Activated naive CD8-positive, alpha-beta T cell treated with anti-CD3 and anti-CD28 coated beads, Interleukin-2, amount 50 U/mL, for 24 hours (primary cell): ENCODE measurements at regions not wholly inside any gene's neighbourhood (a gene's known extent, or its start where the extent isn't known, plus 50 kb on each side); places are given as distances from the start of the nearest gene placed in this dataset.

Experiments
- ATAC-seq: fragments of 150-1000 bp; cut with Tn5 transposase; one replicate; pipeline ENCODE4 v1.10.0; 2021
- DNase-seq: peaks from one replicate; pipeline ENCODE4 v3.0.0; 2021
- H3K27ac Mint-ChIP-seq: one replicate; pipeline ENCODE4 v1.8.0; 2021; ENCODE audit warnings: mild to moderate bottlenecking, mixed read lengths
- H3K27me3 Mint-ChIP-seq: one replicate; pipeline ENCODE4 v1.8.0; 2021; ENCODE audit warnings: mixed read lengths
- H3K36me3 Mint-ChIP-seq: one replicate; pipeline ENCODE4 v1.8.0; 2021; ENCODE audit warnings: low read depth, mixed read lengths
- H3K4me1 Mint-ChIP-seq: one replicate; pipeline ENCODE4 v1.8.0; 2021; ENCODE audit warnings: mixed read lengths
- H3K4me3 Mint-ChIP-seq: one replicate; pipeline ENCODE4 v1.8.0; 2021; ENCODE audit warnings: mild to moderate bottlenecking, moderate library complexity, mixed read lengths
- H3K9me3 Mint-ChIP-seq: one replicate; pipeline ENCODE4 v1.8.0; 2021; ENCODE audit warnings: mixed read lengths

DNA sequence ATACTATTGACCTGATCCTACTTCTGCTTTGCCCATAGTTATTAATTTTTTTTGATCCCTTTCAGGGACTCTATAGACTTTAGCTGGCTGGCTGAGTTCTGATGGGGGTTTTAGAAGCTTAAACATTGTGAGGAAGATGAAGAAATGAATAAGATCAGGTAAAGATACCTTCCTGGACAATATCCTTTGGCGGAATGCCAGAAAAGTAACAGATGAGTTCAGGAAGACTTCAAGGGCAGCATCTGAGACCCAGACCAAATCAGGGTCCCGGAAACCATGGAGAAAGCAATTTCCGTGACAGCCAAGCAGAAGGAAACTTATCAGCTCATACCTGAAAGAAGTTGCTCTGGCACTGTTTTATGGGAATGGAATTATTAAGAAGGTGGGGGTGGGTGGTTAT, 100.4 kb downstream of the XCL2 start:
- no peak for ATAC-seq
- peak overlapping the region; percentile 83 for H3K27ac Mint-ChIP-seq
- no peak for DNase-seq
- no peaks in the 10 kb centered on the region for H3K27me3 Mint-ChIP-seq
- H3K4me3 Mint-ChIP-seq: no peak overlapping the region
- H3K4me1 Mint-ChIP-seq: peaks cover 70% of the 10 kb centered on the region
- H3K9me3 Mint-ChIP-seq: peaks cover 4% of the 10 kb centered on the region
- peaks cover 3% of the 10 kb centered on the region for H3K36me3 Mint-ChIP-seq

GRCh38 chr1:168442931-168443330, 100.9 kb downstream of the XCL2 start:
- H3K4me3 Mint-ChIP-seq: no peak overlapping the region
- peak overlapping the region; percentile 83 for H3K27ac Mint-ChIP-seq
- peaks cover 3% of the 10 kb centered on the region for H3K36me3 Mint-ChIP-seq
- H3K4me1 Mint-ChIP-seq: peaks cover 75% of the 10 kb centered on the region
- no peak for DNase-seq
- H3K27me3 Mint-ChIP-seq: no peaks in the 10 kb centered on the region
- peaks cover 4% of the 10 kb centered on the region for H3K9me3 Mint-ChIP-seq
- no peak for ATAC-seq

- no peaks in the 10 kb centered on the region for H3K27me3 Mint-ChIP-seq
- no peak for DNase-seq
- no peak overlapping the region for H3K4me3 Mint-ChIP-seq
- H3K4me1 Mint-ChIP-seq: peaks cover 86% of the 10 kb centered on the region
- peaks cover 4% of the 10 kb centered on the region for H3K9me3 Mint-ChIP-seq
- no peak overlapping the region for H3K27ac Mint-ChIP-seq
- no peak for ATAC-seq
- H3K36me3 Mint-ChIP-seq: peaks cover 3% of the 10 kb centered on the region
Observed at GRCh38 chr1:168441745-168442144, 102.1 kb downstream of the XCL2 start.

GRCh38 chr1:168439456-168440375, 104.1 kb downstream of the XCL2 start:
- peak overlapping the region; percentile 64 for H3K4me3 Mint-ChIP-seq
- peak overlapping the region; percentile 71 for H3K27ac Mint-ChIP-seq
- H3K27me3 Mint-ChIP-seq: no peaks in the 10 kb centered on the region
- ATAC-seq (peak; percentile 85), DNase-seq (peak; percentile 85)
- H3K4me1 Mint-ChIP-seq: peaks cover 70% of the 10 kb centered on the region
- H3K9me3 Mint-ChIP-seq: peaks cover 2% of the 10 kb centered on the region
- H3K36me3 Mint-ChIP-seq: peaks cover under 1% of the 10 kb centered on the region

GRCh38 chr1:168438626-168439025, 105.2 kb downstream of the XCL2 start:
- no peak overlapping the region for H3K27ac Mint-ChIP-seq
- peaks cover 61% of the 10 kb centered on the region for H3K4me1 Mint-ChIP-seq
- no peaks in the 10 kb centered on the region for H3K27me3 Mint-ChIP-seq
- no peaks in the 10 kb centered on the region for H3K9me3 Mint-ChIP-seq
- ATAC-seq: no peak
- H3K4me3 Mint-ChIP-seq: no peak overlapping the region
- no peaks in the 10 kb centered on the region for H3K36me3 Mint-ChIP-seq
- DNase-seq: no peak

- ATAC-seq (no peak), DNase-seq (no peak)
- Mint-ChIP-seq H3K9me3 (no peaks in the 10 kb centered on the region), H3K27ac (no peak overlapping the region), H3K27me3 (no peaks in the 10 kb centered on the region), H3K4me3 (no peak overlapping the region), H3K4me1 (peaks cover 53% of the 10 kb centered on the region), H3K36me3 (no peaks in the 10 kb centered on the region)
Observed at GRCh38 chr1:168437821-168438220, 106.0 kb downstream of the XCL2 start.

- H3K27ac Mint-ChIP-seq: no peak overlapping the region
- no peaks in the 10 kb centered on the region for H3K36me3 Mint-ChIP-seq
- H3K27me3 Mint-ChIP-seq: no peaks in the 10 kb centered on the region
- DNase-seq (no peak), ATAC-seq (no peak)
- no peak overlapping the region for H3K4me3 Mint-ChIP-seq
- peaks cover 36% of the 10 kb centered on the region for H3K4me1 Mint-ChIP-seq
- no peaks in the 10 kb centered on the region for H3K9me3 Mint-ChIP-seq
Observed at GRCh38 chr1:168435439-168435838, 108.4 kb downstream of the XCL2 start.

GRCh38 chr1:168433238-168433637, 110.6 kb downstream of the XCL2 start:
- H3K4me3 Mint-ChIP-seq: no peak overlapping the region
- ATAC-seq (no peak), DNase-seq (no peak)
- no peaks in the 10 kb centered on the region for H3K36me3 Mint-ChIP-seq
- H3K27me3 Mint-ChIP-seq: no peaks in the 10 kb centered on the region
- no peak overlapping the region for H3K27ac Mint-ChIP-seq
- no peaks in the 10 kb centered on the region for H3K9me3 Mint-ChIP-seq
- H3K4me1 Mint-ChIP-seq: peaks cover 15% of the 10 kb centered on the region

GRCh38 chr1:168431882-168432281, 111.9 kb downstream of the XCL2 start:
- H3K4me3 Mint-ChIP-seq: no peak overlapping the region
- no peaks in the 10 kb centered on the region for H3K9me3 Mint-ChIP-seq
- ATAC-seq (no peak), DNase-seq (no peak)
- no peaks in the 10 kb centered on the region for H3K27me3 Mint-ChIP-seq
- peaks cover 1% of the 10 kb centered on the region for H3K4me1 Mint-ChIP-seq
- no peak overlapping the region for H3K27ac Mint-ChIP-seq
- no peaks in the 10 kb centered on the region for H3K36me3 Mint-ChIP-seq

DNA sequence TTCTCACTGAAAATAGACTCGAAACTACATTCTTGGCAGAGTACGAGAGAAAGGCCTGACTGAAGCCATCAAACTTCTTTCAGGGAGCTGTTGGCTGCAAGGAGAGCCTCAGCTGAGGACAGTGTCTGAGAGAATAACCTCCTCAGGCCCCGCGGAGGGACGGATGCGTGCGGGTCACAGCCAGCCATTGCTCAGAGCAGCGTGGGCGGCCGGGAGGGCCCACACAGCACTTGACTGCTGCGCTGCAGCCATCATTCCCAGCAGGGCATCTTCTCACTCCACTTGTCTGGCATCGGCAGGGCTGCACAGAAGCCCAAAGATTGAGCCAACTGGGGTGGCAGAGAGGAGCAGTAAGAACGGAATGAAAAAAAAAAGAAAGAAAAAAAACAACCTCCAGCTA, 113.5 kb downstream of the XCL2 start:
- Mint-ChIP-seq H3K36me3 (no peaks in the 10 kb centered on the region), H3K27ac (no peak overlapping the region), H3K9me3 (no peaks in the 10 kb centered on the region), H3K27me3 (no peaks in the 10 kb centered on the region), H3K4me3 (no peak overlapping the region), H3K4me1 (no peaks in the 10 kb centered on the region)
- no peak for DNase-seq
- no peak for ATAC-seq

DNA sequence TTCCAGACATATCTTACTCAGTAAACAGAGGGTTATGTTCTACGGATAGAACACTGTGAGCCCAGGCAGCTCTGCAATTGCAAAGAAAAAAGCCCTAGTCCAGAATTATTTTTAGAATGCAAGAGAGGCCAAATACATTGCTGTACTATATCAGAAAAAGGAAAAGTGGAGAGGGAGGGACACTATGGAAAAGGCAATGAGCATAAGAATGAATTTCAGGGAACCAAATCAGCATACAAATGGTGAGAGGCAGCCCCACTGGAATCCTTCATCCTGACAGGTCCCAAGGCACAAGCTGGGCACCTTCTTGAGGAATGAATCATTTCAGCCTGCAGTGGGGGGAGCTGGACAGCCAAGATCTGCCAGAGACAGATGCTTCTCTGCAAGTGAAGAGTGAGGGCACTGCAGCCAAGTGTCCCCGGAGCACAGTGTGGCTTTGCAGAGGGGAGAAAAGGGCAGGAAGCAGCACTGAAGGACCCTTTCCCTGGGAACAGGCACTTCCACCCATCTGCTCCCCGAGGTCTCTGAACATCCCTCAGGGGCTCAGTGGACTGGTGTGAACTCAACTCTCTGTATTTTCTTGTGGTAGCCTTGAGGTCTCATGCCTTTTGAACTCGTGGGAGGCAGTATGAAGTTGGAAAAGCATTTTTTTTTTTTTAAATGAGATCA, 115.6 kb downstream of the XCL2 start:
- no peaks in the 10 kb centered on the region for H3K27me3 Mint-ChIP-seq
- ATAC-seq (no peak), DNase-seq (no peak)
- H3K27ac Mint-ChIP-seq: no peak overlapping the region
- no peaks in the 10 kb centered on the region for H3K4me1 Mint-ChIP-seq
- no peak overlapping the region for H3K4me3 Mint-ChIP-seq
- H3K9me3 Mint-ChIP-seq: no peaks in the 10 kb centered on the region
- no peaks in the 10 kb centered on the region for H3K36me3 Mint-ChIP-seq

GRCh38 chr1:168427051-168427450, 116.7 kb downstream of the XCL2 start:
- ATAC-seq: no peak
- Mint-ChIP-seq H3K27ac (no peak overlapping the region), H3K36me3 (no peaks in the 10 kb centered on the region), H3K4me3 (no peak overlapping the region), H3K27me3 (no peaks in the 10 kb centered on the region), H3K4me1 (peaks cover 5% of the 10 kb centered on the region), H3K9me3 (no peaks in the 10 kb centered on the region)
- no peak for DNase-seq

GRCh38 chr1:168424281-168424680, 119.5 kb downstream of the XCL2 start:
- H3K9me3 Mint-ChIP-seq: no peaks in the 10 kb centered on the region
- no peaks in the 10 kb centered on the region for H3K27me3 Mint-ChIP-seq
- peaks cover 26% of the 10 kb centered on the region for H3K4me1 Mint-ChIP-seq
- DNase-seq (no peak), ATAC-seq (no peak)
- no peaks in the 10 kb centered on the region for H3K36me3 Mint-ChIP-seq
- no peak overlapping the region for H3K4me3 Mint-ChIP-seq
- no peak overlapping the region for H3K27ac Mint-ChIP-seq

GRCh38 chr1:168422203-168422847, 121.5 kb downstream of the XCL2 start:
- no peak for DNase-seq
- no peak overlapping the region for H3K4me3 Mint-ChIP-seq
- ATAC-seq: no peak
- H3K36me3 Mint-ChIP-seq: no peaks in the 10 kb centered on the region
- peaks cover 26% of the 10 kb centered on the region for H3K4me1 Mint-ChIP-seq
- peak overlapping the region; percentile 2 for H3K27ac Mint-ChIP-seq
- no peaks in the 10 kb centered on the region for H3K9me3 Mint-ChIP-seq
- H3K27me3 Mint-ChIP-seq: no peaks in the 10 kb centered on the region
